MV-4-11 (cell line): ENCODE measurements at regions not wholly inside any gene's neighbourhood (a gene's known extent, or its start where the extent isn't known, plus 50 kb on each side); places are given as distances from the start of the nearest gene placed in this dataset.
A peak's percentile ranks its signal among the peaks of the same experiment; 100 is the strongest.

Experiments used
- DNase-seq: peaks from one replicate; lab custom pipeline; 2025; lab: John Stamatoyannopoulos, UW

- no peak for DNase-seq
Observed at GRCh38 chr13:21822029-21822428, 151.2 kb downstream of the FGF9 start.

- no peak for DNase-seq
Observed at GRCh38 chr13:21823416-21823815, 152.5 kb downstream of the FGF9 start.

GRCh38 chr13:21823949-21824348, 153.1 kb downstream of the FGF9 start:
- DNase-seq = peak; percentile 96

- DNase-seq = no peak
Observed at GRCh38 chr13:21825186-21825585, 154.3 kb downstream of the FGF9 start.

- DNase-seq = no peak
Observed at GRCh38 chr13:21825801-21826200, 154.9 kb downstream of the FGF9 start.

- no peak for DNase-seq
Observed at GRCh38 chr13:21826214-21827015, 155.5 kb downstream of the FGF9 start.

GRCh38 chr13:21831654-21832324, 160.9 kb downstream of the FGF9 start:
- no peak for DNase-seq

GRCh38 chr13:21833921-21834320, 163.0 kb downstream of the FGF9 start:
- DNase-seq = no peak

- DNase-seq = no peak
Observed at GRCh38 chr13:21834521-21834920, 163.6 kb downstream of the FGF9 start.

GRCh38 chr13:21837288-21837687, 166.4 kb downstream of the FGF9 start:
- DNase-seq = no peak

- peak; percentile 49 for DNase-seq
Observed at GRCh38 chr13:21837841-21838551, 167.1 kb downstream of the FGF9 start.

- DNase-seq = no peak
Observed at GRCh38 chr13:21846605-21847004, 175.7 kb downstream of the FGF9 start.

- peak; percentile 25 for DNase-seq
Observed at GRCh38 chr13:21849323-21849722, 178.4 kb downstream of the FGF9 start.

GRCh38 chr13:21850013-21851006, 179.4 kb downstream of the FGF9 start:
- no peak for DNase-seq

GRCh38 chr13:21852043-21852442, 181.2 kb downstream of the FGF9 start:
- DNase-seq = no peak

- DNase-seq = no peak
Observed at GRCh38 chr13:21853779-21854178, 182.9 kb downstream of the FGF9 start.

- no peak for DNase-seq
Observed at GRCh38 chr13:21868823-21869222, 197.9 kb downstream of the FGF9 start.

GRCh38 chr13:21871382-21871781, 200.5 kb downstream of the FGF9 start:
- DNase-seq = no peak

- DNase-seq = no peak
Observed at GRCh38 chr13:21871919-21872318, 201.0 kb downstream of the FGF9 start.

GRCh38 chr13:21872795-21873194, 201.9 kb downstream of the FGF9 start:
- DNase-seq = no peak

GRCh38 chr13:21875116-21875515, 204.2 kb downstream of the FGF9 start:
- DNase-seq = no peak
